ENCODE measurements at regions not wholly inside any gene's neighbourhood (a gene's known extent, or its start where the extent isn't known, plus 50 kb on each side); places are given as distances from the start of the nearest gene placed in this dataset.

- TF ChIP-seq ESRRG (CRISPR knock-in tag; IDR thresholded peaks at IDR 0.05), result no peak
- TF ChIP-seq RARB (CRISPR knock-in tag; IDR thresholded peaks at IDR 0.05), result no peak
- TF ChIP-seq CSDC2 (CRISPR knock-in tag; IDR thresholded peaks at IDR 0.05), result no peak
- no peak for TF ChIP-seq POU6F1 (CRISPR knock-in tag; IDR thresholded peaks at IDR 0.05; ENCODE audit: borderline replicate concordance, low read depth)
- no peak for TF ChIP-seq BACH2 (CRISPR knock-in tag; IDR thresholded peaks at IDR 0.05; ENCODE audit: borderline replicate concordance)
- TF ChIP-seq TCF4 (CRISPR knock-in tag; IDR thresholded peaks at IDR 0.05; ENCODE audit: borderline replicate concordance), result no peak
- no peak for TF ChIP-seq ZNF565 (CRISPR knock-in tag; conservative IDR thresholded peaks at IDR 0.05; ENCODE audit: low read depth)
- ATAC-seq, result no peak
Observed at GRCh38 chr1:198106011-198106410, 50.8 kb upstream of the NEK7 start.
